ENCODE measurements at regions not wholly inside any gene's neighbourhood (a gene's known extent, or its start where the extent isn't known, plus 50 kb on each side); places are given as distances from the start of the nearest gene placed in this dataset.

DNA sequence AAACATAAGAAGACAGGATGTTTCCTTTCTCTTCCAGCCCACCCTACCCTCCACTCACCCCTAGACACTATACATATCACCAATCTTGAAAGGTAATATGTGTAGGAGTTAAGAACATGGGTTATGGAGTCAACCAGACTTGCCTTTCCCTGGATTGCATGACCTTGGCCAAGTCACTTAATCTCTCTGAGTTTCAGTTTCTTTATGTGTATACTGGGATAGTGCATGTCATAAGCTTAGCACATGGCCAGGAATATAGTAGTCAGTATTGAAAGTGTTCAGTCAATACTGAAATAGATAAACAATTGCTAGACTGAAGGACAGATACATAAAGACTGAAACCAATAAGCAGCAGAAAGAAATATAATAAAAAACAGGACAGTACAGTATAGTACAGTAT is 283.2 kb upstream of the STT3B start:
- DNase-seq (ENCODE audit: low spot score) = no peak

- DNase-seq (ENCODE audit: low spot score) = no peak
Observed at GRCh38 chr3:31250116-31250777, 282.5 kb upstream of the STT3B start.

- DNase-seq (ENCODE audit: low spot score) = no peak
Observed at GRCh38 chr3:31251083-31251482, 281.6 kb upstream of the STT3B start.

DNA sequence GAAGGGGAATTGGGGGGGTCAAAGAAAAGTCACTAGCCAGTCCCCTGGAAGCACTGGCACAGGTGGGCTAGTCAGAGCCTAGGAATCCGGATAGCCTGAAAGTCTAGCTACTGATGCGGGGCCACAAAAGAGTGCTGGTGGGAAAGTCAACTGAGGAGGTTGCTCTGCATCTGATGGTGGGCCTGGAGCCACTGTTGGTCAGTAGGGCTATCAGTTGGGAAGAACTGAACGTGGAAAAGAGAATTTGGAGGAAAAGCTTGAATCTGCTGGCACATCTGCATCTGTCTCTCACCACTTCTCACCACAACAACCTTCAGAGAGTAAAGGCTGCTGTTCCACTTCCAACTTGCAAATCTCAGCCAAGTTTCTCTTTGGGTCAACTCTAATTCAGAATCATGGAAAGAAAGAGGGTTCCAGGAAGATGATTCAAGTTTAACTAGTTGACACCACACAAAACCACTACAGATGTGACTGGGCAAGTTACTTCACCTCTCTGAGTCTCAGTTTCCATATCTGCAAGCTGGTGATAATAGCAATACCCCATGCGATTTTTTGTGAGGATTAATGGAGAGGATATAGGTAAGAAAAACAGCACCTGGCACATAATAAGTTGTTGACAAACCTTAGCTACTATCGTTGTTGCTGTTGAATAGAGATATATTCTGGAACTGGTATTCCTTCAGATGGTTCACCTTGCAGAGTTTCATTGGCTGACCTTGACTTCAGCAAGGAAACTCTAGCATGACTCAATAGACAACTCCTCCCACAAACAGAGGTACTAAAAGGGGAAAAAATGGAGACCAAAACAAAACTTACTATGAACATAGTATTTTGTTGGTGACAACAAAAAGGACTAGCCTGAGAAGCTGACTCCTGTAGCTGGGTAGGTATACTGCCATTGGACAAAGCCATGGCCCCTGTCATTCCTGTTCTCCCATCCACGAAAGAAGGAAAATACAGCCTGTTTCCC is 280.2 kb upstream of the STT3B start:
- DNase-seq (ENCODE audit: low spot score) = no peak

DNA sequence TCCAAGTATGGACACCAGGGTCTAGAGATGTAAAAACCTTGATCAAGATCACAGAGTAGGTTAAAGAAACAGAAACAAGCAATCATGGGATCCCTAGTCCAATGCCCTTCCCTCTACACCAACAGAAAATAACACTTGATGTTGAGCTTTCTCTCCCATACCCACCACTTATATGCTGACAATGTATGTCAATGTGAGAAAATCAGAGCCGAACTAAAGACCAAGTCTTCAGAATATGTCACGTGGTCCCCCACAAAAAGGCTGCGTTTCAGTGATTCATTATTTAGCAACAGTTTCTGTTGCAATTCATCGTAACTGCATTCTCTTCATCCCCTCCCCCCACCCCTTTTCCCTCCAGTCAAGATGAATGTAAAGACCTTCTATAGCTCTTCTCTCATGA is 278.9 kb upstream of the STT3B start:
- DNase-seq (ENCODE audit: low spot score) = no peak

DNA sequence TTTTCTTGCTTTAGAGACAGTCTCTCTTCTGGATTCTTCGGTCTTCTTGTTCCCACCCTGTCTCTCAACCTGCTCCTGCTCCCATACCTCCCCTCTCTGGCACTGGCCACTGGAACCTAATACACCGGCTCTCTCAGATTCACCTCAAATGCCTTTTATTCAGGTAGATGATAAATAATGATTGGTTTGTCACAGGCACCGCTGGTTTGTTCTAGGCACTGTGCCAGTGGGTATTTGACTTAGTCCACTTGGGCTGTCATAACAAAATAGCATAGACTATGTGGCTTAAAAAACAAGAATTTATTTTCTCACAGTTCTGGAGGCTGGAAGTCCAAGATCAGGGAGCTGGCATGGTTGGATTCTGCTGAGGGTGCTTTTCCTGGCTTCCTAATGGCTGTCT is 278.2 kb upstream of the STT3B start:
- no peak for DNase-seq (ENCODE audit: low spot score)

GRCh38 chr3:31255007-31255581 is 277.6 kb upstream of the STT3B start:
- no peak for DNase-seq (ENCODE audit: low spot score)

- DNase-seq (ENCODE audit: low spot score) = no peak
Observed at GRCh38 chr3:31262201-31262600, 270.5 kb upstream of the STT3B start.

GRCh38 chr3:31263897-31264296 is 268.8 kb upstream of the STT3B start:
- no peak for DNase-seq (ENCODE audit: low spot score)

DNA sequence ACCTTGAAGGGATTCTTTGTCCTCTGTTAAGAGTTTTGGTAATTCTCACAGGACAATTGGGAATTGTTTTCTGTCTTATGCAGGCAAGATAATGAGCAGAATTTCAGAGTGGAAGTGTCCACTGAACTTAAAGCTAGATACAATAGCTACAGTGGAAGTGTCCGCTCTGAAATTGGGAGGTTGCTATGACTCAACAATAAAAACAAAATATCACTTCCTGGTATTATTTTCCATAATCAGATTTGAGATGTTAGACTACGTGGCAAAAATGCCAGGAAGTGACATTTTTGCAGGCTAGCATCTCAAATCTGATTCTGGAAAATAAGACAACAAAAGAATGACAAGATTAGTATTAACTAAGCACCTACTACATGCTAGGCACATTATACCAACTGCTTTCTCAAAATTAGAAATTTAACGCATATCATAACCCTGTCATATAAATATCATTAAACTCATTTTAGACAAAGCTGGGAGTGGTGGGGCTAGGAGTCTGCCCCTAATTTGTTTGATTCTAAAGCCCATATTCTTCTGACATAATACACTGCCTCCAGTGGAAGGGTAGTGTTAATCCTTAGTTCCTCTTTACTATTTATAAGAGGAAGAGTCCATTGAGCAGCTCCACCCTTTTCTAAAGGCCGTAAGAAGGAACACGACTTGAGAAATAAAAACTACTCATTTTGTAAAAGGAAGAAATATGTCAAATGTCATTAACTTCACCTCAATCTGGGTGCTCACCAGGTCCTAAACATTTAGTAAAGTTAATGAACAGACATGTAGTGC is 266.9 kb upstream of the STT3B start:
- DNase-seq (ENCODE audit: low spot score) = no peak

DNA sequence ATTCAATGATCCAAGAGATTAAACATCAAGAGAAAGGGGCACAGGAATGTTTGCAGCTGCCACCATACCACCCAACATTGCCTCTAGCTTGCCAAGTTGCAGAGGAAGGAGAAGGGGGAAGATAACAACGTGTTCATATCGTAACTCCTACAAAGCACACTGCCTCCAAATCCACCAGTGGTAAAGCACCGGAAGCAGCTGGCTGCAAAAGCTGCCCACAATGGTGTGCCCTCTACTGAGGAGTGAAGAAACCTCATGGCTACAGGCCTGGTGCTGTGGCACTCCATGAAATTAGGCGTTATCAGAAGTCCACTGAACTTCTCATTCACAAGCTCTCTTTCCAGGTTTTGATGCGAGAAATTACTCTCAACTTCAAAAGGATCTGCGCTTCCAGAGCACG is 263.9 kb upstream of the STT3B start:
- no peak for DNase-seq (ENCODE audit: low spot score)

DNA sequence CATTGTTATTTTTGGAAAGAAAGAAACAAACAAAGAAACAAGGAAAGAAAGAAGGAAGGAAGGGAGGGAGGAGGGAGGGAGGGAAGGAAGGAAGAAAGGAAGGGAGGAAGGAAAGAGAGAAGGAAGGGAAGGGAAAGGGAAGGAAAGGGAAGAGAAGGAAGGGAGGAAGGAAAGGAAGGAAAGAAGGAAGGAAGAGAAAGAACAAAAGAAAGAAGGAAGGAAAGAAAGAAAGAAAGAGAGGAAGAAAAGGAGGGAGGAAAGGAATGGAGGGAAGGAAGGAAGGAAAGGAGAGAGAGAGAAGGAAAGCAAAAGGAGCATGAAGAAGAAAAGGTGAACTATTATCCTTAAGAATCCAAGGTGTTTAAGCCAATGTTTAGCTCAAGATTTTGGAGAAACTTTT is 262.7 kb upstream of the STT3B start:
- DNase-seq (ENCODE audit: low spot score) = no peak

- DNase-seq (ENCODE audit: low spot score) = no peak
Observed at GRCh38 chr3:31274326-31275024, 258.2 kb upstream of the STT3B start.

DNA sequence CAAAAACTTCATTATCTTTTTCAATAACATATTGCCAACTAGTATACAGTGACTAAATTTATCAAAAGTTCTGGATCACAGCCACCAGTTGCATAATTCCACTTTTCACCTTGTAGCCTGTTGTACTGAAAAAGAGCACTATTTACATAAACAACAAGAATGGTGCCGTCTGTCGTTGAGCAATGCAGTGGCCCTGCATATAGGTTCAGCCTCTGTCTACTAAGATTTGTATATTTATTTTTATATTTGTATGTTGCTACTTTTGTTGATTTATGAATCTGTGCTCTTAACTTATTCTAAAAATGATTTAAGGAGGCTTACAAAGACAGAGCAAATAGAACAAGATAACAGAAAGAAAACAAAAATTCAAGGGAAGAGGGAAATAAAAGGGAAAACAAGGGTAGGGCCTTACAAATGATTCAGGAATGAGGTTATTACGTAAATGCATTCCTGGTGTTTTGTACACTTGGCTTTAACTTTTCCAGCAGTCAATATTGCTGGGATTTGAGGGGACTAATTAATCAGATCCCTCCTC is 257.6 kb upstream of the STT3B start:
- DNase-seq (ENCODE audit: low spot score) = no peak

GRCh38 chr3:31275583-31275982 is 257.1 kb upstream of the STT3B start:
- no peak for DNase-seq (ENCODE audit: low spot score)

DNA sequence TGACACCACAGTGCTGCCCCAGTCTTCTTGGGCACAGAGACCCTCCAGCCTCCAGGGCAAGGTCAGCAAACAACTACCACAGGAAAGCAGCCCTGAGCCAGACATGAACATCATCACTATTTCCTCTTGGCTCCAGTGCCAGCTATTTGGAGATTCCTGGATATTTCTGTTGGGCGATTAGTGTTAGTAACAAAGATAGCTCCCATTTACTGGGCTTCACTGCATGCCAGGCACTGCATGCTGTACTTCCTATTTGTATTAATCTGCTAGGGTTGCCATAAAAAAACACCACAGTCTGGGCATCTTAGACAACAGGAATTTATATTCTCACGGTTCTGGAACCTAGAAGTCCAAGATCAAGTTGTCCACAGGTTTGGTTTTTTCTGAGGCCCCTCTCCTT is 255.1 kb upstream of the STT3B start:
- no peak for DNase-seq (ENCODE audit: low spot score)

- no peak for DNase-seq (ENCODE audit: low spot score)
Observed at GRCh38 chr3:31278532-31278931, 254.2 kb upstream of the STT3B start.

DNA sequence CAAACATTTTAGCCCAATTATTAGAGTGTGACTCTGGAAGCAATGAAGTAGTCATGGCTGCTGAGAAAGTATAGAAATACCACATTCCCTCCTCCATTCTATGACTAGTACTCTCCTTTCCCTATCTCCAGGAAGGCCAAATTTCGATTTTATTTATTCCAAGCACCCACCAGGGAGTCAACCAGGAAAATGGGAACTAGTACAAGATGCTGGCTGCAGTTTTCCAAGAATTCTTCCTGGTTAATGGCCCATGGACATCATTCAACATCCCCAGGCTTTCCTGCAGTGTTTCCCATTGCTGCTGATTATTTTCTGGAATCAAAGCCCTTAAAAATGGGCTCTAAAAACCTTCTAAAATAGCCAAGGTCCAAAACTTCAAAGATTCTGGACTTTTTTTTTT is 247.9 kb upstream of the STT3B start:
- no peak for DNase-seq (ENCODE audit: low spot score)

GRCh38 chr3:31285833-31286486 is 246.8 kb upstream of the STT3B start:
- DNase-seq (ENCODE audit: low spot score) = no peak

GRCh38 chr3:31288224-31288623 is 244.5 kb upstream of the STT3B start:
- no peak for DNase-seq (ENCODE audit: low spot score)

GRCh38 chr3:31288641-31289100 is 244.1 kb upstream of the STT3B start:
- DNase-seq (ENCODE audit: low spot score) = no peak

Data from RKO (cell line).